Mononuclear cell (primary cell): ENCODE measurements at regions not wholly inside any gene's neighbourhood (a gene's known extent, or its start where the extent isn't known, plus 50 kb on each side); places are given as distances from the start of the nearest gene placed in this dataset.

ENCODE experiments used
- H3K27me3 ChIP-seq: 2 replicates; pipeline ENCODE4 v1.6.0; 2011; ENCODE audit warnings: low read length, control low read depth; ENCODE audit not compliant: insufficient read depth
- H3K4me1 ChIP-seq: 2 replicates; pipeline ENCODE4 v1.5.1; 2011; ENCODE audit warnings: mild to moderate bottlenecking, low read length, control low read depth; ENCODE audit not compliant: insufficient read depth
- H3K4me3 ChIP-seq: 2 replicates; pipeline ENCODE4 v1.5.1; 2011; ENCODE audit warnings: mild to moderate bottlenecking, low read length, moderate library complexity
- H3K9me3 ChIP-seq: 2 replicates; pipeline ENCODE4 v1.5.1; 2011; ENCODE audit warnings: low read depth, mild to moderate bottlenecking, control low read depth, low read length

- peaks cover 2% of the 10 kb centered on the region for H3K27me3 ChIP-seq
- H3K4me3 ChIP-seq = no peak overlapping the region
Measured at GRCh38 chr17:77884019-77884418, 74.5 kb upstream of the TNRC6C start.

GRCh38 chr17:77884967-77885641 lies 73.4 kb upstream of the TNRC6C start:
- Histone ChIP-seq H3K9me3 (no peaks in the 10 kb centered on the region), H3K27me3 (peaks cover 9% of the 10 kb centered on the region), H3K4me1 (peaks cover 83% of the 10 kb centered on the region), H3K4me3 (no peak overlapping the region)

More at GRCh38 chr17:77884019-77884418, 74.5 kb upstream of the TNRC6C start:
- peaks cover 91% of the 10 kb centered on the region for H3K4me1 ChIP-seq
- no peaks in the 10 kb centered on the region for H3K9me3 ChIP-seq

- H3K27me3 ChIP-seq = peaks cover 9% of the 10 kb centered on the region
Measured at GRCh38 chr17:77885678-77886386, 72.7 kb upstream of the TNRC6C start.

GRCh38 chr17:77886387-77886728 lies 72.1 kb upstream of the TNRC6C start:
- Histone ChIP-seq H3K9me3 (no peaks in the 10 kb centered on the region), H3K27me3 (peaks cover 9% of the 10 kb centered on the region), H3K4me3 (no peak overlapping the region), H3K4me1 (peaks cover 70% of the 10 kb centered on the region)

More at GRCh38 chr17:77885678-77886386, 72.7 kb upstream of the TNRC6C start:
- Histone ChIP-seq H3K4me3 (no peak overlapping the region), H3K4me1 (peaks cover 76% of the 10 kb centered on the region), H3K9me3 (no peaks in the 10 kb centered on the region)

GRCh38 chr17:77887110-77887463 lies 71.4 kb upstream of the TNRC6C start:
- H3K27me3 ChIP-seq = peaks cover 9% of the 10 kb centered on the region
- H3K4me1 ChIP-seq = peaks cover 63% of the 10 kb centered on the region
- no peak overlapping the region for H3K4me3 ChIP-seq

GRCh38 chr17:77887464-77888241 lies 70.8 kb upstream of the TNRC6C start:
- Histone ChIP-seq H3K4me1 (peaks cover 61% of the 10 kb centered on the region), H3K27me3 (peaks cover 9% of the 10 kb centered on the region)

More at GRCh38 chr17:77887110-77887463, 71.4 kb upstream of the TNRC6C start:
- H3K9me3 ChIP-seq = no peaks in the 10 kb centered on the region

GRCh38 chr17:77888242-77889134 lies 70.0 kb upstream of the TNRC6C start:
- Histone ChIP-seq H3K4me3 (peak overlapping the region; percentile 47), H3K9me3 (no peaks in the 10 kb centered on the region), H3K27me3 (peaks cover 9% of the 10 kb centered on the region), H3K4me1 (peaks cover 54% of the 10 kb centered on the region)

More at GRCh38 chr17:77887464-77888241, 70.8 kb upstream of the TNRC6C start:
- Histone ChIP-seq H3K9me3 (no peaks in the 10 kb centered on the region), H3K4me3 (peak overlapping the region; percentile 47)

GRCh38 chr17:77889135-77889505 lies 69.4 kb upstream of the TNRC6C start:
- Histone ChIP-seq H3K4me1 (peaks cover 54% of the 10 kb centered on the region), H3K9me3 (no peaks in the 10 kb centered on the region), H3K4me3 (no peak overlapping the region), H3K27me3 (peaks cover 9% of the 10 kb centered on the region)

GRCh38 chr17:77889866-77890760 lies 68.4 kb upstream of the TNRC6C start:
- Histone ChIP-seq H3K27me3 (peaks cover 9% of the 10 kb centered on the region), H3K9me3 (no peaks in the 10 kb centered on the region), H3K4me3 (no peak overlapping the region), H3K4me1 (peaks cover 48% of the 10 kb centered on the region)

GRCh38 chr17:77890771-77891170 lies 67.7 kb upstream of the TNRC6C start:
- no peaks in the 10 kb centered on the region for H3K9me3 ChIP-seq
- peaks cover 47% of the 10 kb centered on the region for H3K4me1 ChIP-seq
- H3K4me3 ChIP-seq = no peak overlapping the region
- peaks cover 9% of the 10 kb centered on the region for H3K27me3 ChIP-seq

- Histone ChIP-seq H3K4me1 (peaks cover 38% of the 10 kb centered on the region), H3K4me3 (no peak overlapping the region), H3K27me3 (peaks cover 9% of the 10 kb centered on the region)
Measured at GRCh38 chr17:77891602-77892001, 66.9 kb upstream of the TNRC6C start.

GRCh38 chr17:77892031-77892430 lies 66.5 kb upstream of the TNRC6C start:
- Histone ChIP-seq H3K27me3 (peaks cover 9% of the 10 kb centered on the region), H3K4me1 (peaks cover 34% of the 10 kb centered on the region), H3K9me3 (no peaks in the 10 kb centered on the region), H3K4me3 (no peak overlapping the region)

More at GRCh38 chr17:77891602-77892001, 66.9 kb upstream of the TNRC6C start:
- no peaks in the 10 kb centered on the region for H3K9me3 ChIP-seq

GRCh38 chr17:77892469-77893143 lies 65.9 kb upstream of the TNRC6C start:
- H3K4me1 ChIP-seq = peaks cover 28% of the 10 kb centered on the region
- no peaks in the 10 kb centered on the region for H3K9me3 ChIP-seq
- peaks cover 9% of the 10 kb centered on the region for H3K27me3 ChIP-seq
- no peak overlapping the region for H3K4me3 ChIP-seq
